Glutamatergic neuron (in vitro differentiated cells): ENCODE measurements at regions not wholly inside any gene's neighbourhood (a gene's known extent, or its start where the extent isn't known, plus 50 kb on each side); places are given as distances from the start of the nearest gene placed in this dataset.

Experiments used
- DNase-seq: peaks from one replicate; pipeline ENCODE4 v3.0.0; 2022
- H3K27ac Mint-ChIP-seq: one replicate; pipeline ENCODE4 v1.8.0; 2020; ENCODE audit warnings: mild to moderate bottlenecking, mixed read lengths, inconsistent platforms; ENCODE audit not compliant: unreplicated experiment
- H3K27me3 Mint-ChIP-seq: one replicate; pipeline ENCODE4 v1.8.0; 2020; ENCODE audit warnings: mild to moderate bottlenecking, moderate library complexity, mixed read lengths, inconsistent platforms; ENCODE audit not compliant: unreplicated experiment
- H3K36me3 Mint-ChIP-seq: one replicate; pipeline ENCODE4 v1.8.0; 2020; ENCODE audit warnings: mild to moderate bottlenecking, mixed read lengths, inconsistent platforms; ENCODE audit not compliant: unreplicated experiment
- H3K4me1 Mint-ChIP-seq: one replicate; pipeline ENCODE4 v1.8.0; 2020; ENCODE audit warnings: mild to moderate bottlenecking, low read depth, mixed read lengths, inconsistent platforms; ENCODE audit not compliant: unreplicated experiment
- H3K4me3 Mint-ChIP-seq: one replicate; pipeline ENCODE4 v1.8.0; 2020; ENCODE audit warnings: mild to moderate bottlenecking, mixed read lengths, inconsistent platforms; ENCODE audit not compliant: unreplicated experiment
- H3K9me3 Mint-ChIP-seq: one replicate; pipeline ENCODE4 v1.8.0; 2020; ENCODE audit warnings: mild to moderate bottlenecking, moderate library complexity, mixed read lengths, inconsistent platforms; ENCODE audit not compliant: unreplicated experiment
- CTCF ChIP-seq: fragments of 200-600 bp; sonication (generic); IDR thresholded peaks from one replicate; pipeline ENCODE4 v1.5.0; 2021; ENCODE audit not compliant: partially characterized antibody, unreplicated experiment

- H3K27ac Mint-ChIP-seq = no peak overlapping the region
- no peak overlapping the region for H3K4me3 Mint-ChIP-seq
- DNase-seq = no peak
- H3K36me3 Mint-ChIP-seq = no peaks in the 10 kb centered on the region
- peaks cover 1% of the 10 kb centered on the region for H3K9me3 Mint-ChIP-seq
- H3K27me3 Mint-ChIP-seq = no peaks in the 10 kb centered on the region
- no peak for TF ChIP-seq CTCF
- H3K4me1 Mint-ChIP-seq = no peaks in the 10 kb centered on the region
Observed at GRCh38 chr7:15749631-15750030, 63.1 kb upstream of the MEOX2 start.

DNA sequence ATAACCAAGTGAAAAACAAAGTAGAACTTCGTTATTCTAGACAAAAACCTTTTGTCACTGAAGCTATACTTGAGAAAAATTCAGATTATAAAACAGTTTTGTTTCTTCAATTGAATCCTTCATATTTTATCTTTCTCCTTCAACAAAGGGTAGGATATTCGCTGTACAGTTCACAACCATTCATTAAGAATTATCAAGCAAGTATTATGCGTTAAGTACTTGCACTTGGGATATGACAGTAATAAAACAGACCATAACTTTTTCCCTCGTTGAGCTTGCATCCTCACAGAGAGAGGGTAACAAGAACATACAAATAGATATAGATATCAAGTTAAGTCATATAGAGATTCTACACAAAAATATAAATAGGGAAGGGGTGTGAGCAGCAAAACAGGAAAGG, 61.2 kb upstream of the MEOX2 start:
- H3K27ac Mint-ChIP-seq = no peak overlapping the region
- DNase-seq = no peak
- no peaks in the 10 kb centered on the region for H3K36me3 Mint-ChIP-seq
- no peak overlapping the region for H3K4me3 Mint-ChIP-seq
- H3K27me3 Mint-ChIP-seq = no peaks in the 10 kb centered on the region
- H3K9me3 Mint-ChIP-seq = peaks cover 1% of the 10 kb centered on the region
- no peak for TF ChIP-seq CTCF
- H3K4me1 Mint-ChIP-seq = no peaks in the 10 kb centered on the region

DNA sequence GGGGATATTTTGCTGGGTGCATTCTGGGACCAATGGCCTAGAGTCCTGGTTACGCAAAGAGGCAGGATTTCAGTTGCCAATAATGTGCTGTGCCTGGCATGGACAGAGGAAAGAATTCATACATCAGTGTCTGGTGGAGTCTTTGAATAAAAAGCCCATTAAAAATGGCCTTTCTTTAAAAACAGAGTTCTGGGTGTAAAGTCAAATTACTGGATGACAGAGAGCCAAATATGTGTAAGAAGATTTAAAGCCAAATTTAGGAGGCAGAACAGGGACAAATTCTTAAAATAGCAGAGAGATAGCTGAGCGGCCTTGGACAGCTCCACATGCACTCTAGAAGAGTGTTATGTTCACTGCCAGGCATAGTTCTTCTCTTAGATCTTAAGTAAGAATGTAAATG, 60.8 kb upstream of the MEOX2 start:
- TF ChIP-seq CTCF = no peak
- no peaks in the 10 kb centered on the region for H3K4me1 Mint-ChIP-seq
- no peak for DNase-seq
- no peaks in the 10 kb centered on the region for H3K27me3 Mint-ChIP-seq
- no peaks in the 10 kb centered on the region for H3K36me3 Mint-ChIP-seq
- no peak overlapping the region for H3K4me3 Mint-ChIP-seq
- H3K9me3 Mint-ChIP-seq = peaks cover 1% of the 10 kb centered on the region
- no peak overlapping the region for H3K27ac Mint-ChIP-seq

DNA sequence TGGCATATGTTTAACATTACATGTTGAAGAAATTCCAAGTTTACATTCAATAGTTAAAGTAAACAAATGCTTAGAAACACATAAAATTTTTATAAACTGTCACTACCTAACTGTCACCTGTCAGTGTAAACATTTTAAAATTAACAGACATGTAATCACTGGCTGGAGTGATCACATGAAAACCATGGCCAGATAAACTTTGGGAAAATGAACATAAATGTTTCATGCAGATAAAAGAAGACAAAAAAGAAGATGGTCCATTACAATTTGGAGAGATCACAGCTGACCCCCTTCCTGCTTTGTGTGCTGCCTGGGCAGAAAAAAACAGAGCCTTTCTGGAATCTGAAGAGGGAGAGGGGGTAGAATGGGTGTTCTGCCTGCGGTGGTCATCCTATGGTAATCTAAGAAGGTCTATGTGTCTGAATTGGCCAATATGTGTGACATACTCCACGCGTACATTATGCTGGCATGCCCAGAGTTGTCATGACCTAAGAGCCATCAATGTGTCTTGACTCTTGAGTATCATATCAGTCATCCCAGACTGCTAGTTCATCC, 57.5 kb upstream of the MEOX2 start:
- no peaks in the 10 kb centered on the region for H3K27me3 Mint-ChIP-seq
- no peak overlapping the region for H3K27ac Mint-ChIP-seq
- no peaks in the 10 kb centered on the region for H3K36me3 Mint-ChIP-seq
- H3K4me3 Mint-ChIP-seq = no peak overlapping the region
- H3K4me1 Mint-ChIP-seq = no peaks in the 10 kb centered on the region
- TF ChIP-seq CTCF = no peak
- no peak for DNase-seq
- no peaks in the 10 kb centered on the region for H3K9me3 Mint-ChIP-seq

DNA sequence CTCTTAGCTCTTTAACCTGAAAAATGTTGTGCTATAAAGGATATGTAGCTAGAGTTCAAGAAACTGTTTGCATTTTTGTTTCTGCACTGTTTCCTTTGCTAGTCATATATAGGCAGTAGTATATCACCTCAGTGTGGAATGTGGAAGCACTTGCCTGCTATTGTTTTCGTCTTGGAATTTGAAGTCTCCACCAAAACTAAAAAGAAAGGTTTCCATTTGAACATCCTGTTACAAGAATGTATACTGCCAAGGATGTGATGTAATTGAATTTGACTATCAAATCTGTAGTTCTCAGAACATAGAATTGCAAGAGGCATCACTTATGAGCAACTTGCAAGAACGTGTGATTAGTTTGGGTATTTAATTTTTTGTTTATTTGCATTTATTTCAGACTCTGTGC, 51.1 kb upstream of the MEOX2 start:
- H3K4me3 Mint-ChIP-seq = no peak overlapping the region
- H3K36me3 Mint-ChIP-seq = no peaks in the 10 kb centered on the region
- no peaks in the 10 kb centered on the region for H3K4me1 Mint-ChIP-seq
- no peak for TF ChIP-seq CTCF
- no peaks in the 10 kb centered on the region for H3K9me3 Mint-ChIP-seq
- H3K27ac Mint-ChIP-seq = no peak overlapping the region
- DNase-seq = no peak
- no peaks in the 10 kb centered on the region for H3K27me3 Mint-ChIP-seq
